Activated effector memory CD4-positive, alpha-beta T cell treated with anti-CD3 and anti-CD28 coated beads, Interleukin-2, amount 50 U/mL, for 16 hours (primary cell): ENCODE measurements at regions not wholly inside any gene's neighbourhood (a gene's known extent, or its start where the extent isn't known, plus 50 kb on each side); places are given as distances from the start of the nearest gene placed in this dataset.

ENCODE experiments used
- DNase-seq: peaks from one replicate; pipeline ENCODE4 v3.0.0-alpha.2; 2020

GRCh38 chr10:3222626-3223025 lies 50.0 kb upstream of the PITRM1 start:
- DNase-seq: no peak
